Bronchial epithelial cell (primary cell): ENCODE measurements at regions not wholly inside any gene's neighbourhood (a gene's known extent, or its start where the extent isn't known, plus 50 kb on each side); places are given as distances from the start of the nearest gene placed in this dataset.

Source experiments
- DNase-seq: peaks from one replicate; pipeline ENCODE4 v3.0.0-alpha.2; 2010; ENCODE audit warnings: low read depth
- FAIRE-seq: peaks from 2 replicates; lab custom pipeline; 2011; peaks lifted over from hg19 to GRCh38; lab: Jason Lieb, UNC
- H3K27me3 ChIP-seq: 2 replicates; pipeline ENCODE4 v1.5.1; 2011; ENCODE audit warnings: low read length; ENCODE audit not compliant: control insufficient read depth, insufficient read depth
- H3K36me3 ChIP-seq: 2 replicates; pipeline ENCODE4 v1.5.1; 2011; ENCODE audit warnings: low read length; ENCODE audit not compliant: control insufficient read depth, insufficient read depth
- H3K4me3 ChIP-seq: 2 replicates; pipeline ENCODE4 v1.5.1; 2011; ENCODE audit warnings: mild to moderate bottlenecking, low read depth, low read length, control low read depth
- TF ChIP-seq, protein P1 (sequence below): IDR thresholded peaks from 2 replicates; pipeline ENCODE4 v1.5.1; 2011; ENCODE audit warnings: mild to moderate bottlenecking, moderate library complexity, low read length, control low read depth, inconsistent platforms; ENCODE audit not compliant: insufficient read depth, severe bottlenecking

- DNase-seq = no peak
- H3K4me3 ChIP-seq = no peak overlapping the region
- TF ChIP-seq, protein P1, sequence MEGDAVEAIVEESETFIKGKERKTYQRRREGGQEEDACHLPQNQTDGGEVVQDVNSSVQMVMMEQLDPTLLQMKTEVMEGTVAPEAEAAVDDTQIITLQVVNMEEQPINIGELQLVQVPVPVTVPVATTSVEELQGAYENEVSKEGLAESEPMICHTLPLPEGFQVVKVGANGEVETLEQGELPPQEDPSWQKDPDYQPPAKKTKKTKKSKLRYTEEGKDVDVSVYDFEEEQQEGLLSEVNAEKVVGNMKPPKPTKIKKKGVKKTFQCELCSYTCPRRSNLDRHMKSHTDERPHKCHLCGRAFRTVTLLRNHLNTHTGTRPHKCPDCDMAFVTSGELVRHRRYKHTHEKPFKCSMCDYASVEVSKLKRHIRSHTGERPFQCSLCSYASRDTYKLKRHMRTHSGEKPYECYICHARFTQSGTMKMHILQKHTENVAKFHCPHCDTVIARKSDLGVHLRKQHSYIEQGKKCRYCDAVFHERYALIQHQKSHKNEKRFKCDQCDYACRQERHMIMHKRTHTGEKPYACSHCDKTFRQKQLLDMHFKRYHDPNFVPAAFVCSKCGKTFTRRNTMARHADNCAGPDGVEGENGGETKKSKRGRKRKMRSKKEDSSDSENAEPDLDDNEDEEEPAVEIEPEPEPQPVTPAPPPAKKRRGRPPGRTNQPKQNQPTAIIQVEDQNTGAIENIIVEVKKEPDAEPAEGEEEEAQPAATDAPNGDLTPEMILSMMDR = no peak
- peak; percentile 79 for FAIRE-seq
- no peaks in the 10 kb centered on the region for H3K36me3 ChIP-seq
- H3K27me3 ChIP-seq = no peaks in the 10 kb centered on the region
Observed at GRCh38 chr16:50422926-50423325, 54.1 kb upstream of the BRD7 start.

DNA sequence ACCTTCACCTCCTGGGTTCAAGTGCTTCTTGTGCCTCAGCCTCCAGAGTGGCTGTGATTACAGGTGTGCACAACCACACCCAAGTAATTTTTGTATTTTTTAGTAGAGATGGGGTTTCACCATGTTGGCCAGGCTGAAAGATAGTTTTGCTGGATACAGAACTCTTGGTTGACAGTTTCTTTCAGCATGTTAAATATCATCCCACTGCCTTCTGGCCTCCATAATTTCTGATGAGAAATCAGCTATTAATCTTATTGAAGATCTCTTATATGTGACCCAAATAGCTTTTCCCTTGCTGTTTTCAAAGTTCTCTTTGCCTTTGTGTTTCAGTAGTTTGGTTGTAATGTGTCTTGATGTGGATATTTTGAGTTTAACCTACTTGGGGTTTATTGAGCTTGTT, 50.3 kb upstream of the BRD7 start:
- H3K36me3 ChIP-seq = no peaks in the 10 kb centered on the region
- DNase-seq (no peak), FAIRE-seq (no peak)
- TF ChIP-seq, protein P1 = no peak
- no peaks in the 10 kb centered on the region for H3K27me3 ChIP-seq
- no peak overlapping the region for H3K4me3 ChIP-seq
